Gastrocnemius medialis (tissue), 4 donors: ENCODE measurements at regions not wholly inside any gene's neighbourhood (a gene's known extent, or its start where the extent isn't known, plus 50 kb on each side); places are given as distances from the start of the nearest gene placed in this dataset.

Source experiments
- ATAC-seq, 2 donors: fragments of 150-250 bp; one replicate each; pipeline ENCODE4 v1.9.1; 2016
- DNase-seq, 2 donors: peaks; one replicate each; pipeline ENCODE4 v3.0.0-alpha.2; 2019
- H3K27ac ChIP-seq, 4 donors: fragments of 200-600 bp; sonication (generic); 1 replicate in 1 of 4; 2 replicates in 3 of 4; pipeline ENCODE4 v1.5.1; 2016 to 2018; ENCODE audit warnings: mild to moderate bottlenecking in 2 of 4, moderate library complexity in 1 of 4
- H3K27me3 ChIP-seq, 3 donors: fragments of 200-600 bp; sonication (generic) in 2 of 3; 1 replicate in 1 of 3; 2 replicates in 2 of 3; pipeline versions ENCODE4 v1.5.1 to v1.6.0; 2016 to 2019; ENCODE audit warnings: mild to moderate bottlenecking in 1 of 3, moderate library complexity in 1 of 3
- H3K36me3 ChIP-seq, 2 donors: fragments of 200-600 bp; sonication (generic) in 1 of 2; one replicate each; pipeline ENCODE4 v1.5.1; 2017 to 2018
- H3K4me1 ChIP-seq, 2 donors: fragments of 200-600 bp; sonication (generic) in 1 of 2; one replicate each; pipeline ENCODE4 v1.5.1; 2016 to 2017; ENCODE audit warnings: mild to moderate bottlenecking in 2 of 2
- H3K4me3 ChIP-seq, 4 donors: fragments of 200-600 bp; sonication (generic) in 3 of 4; 1 replicate in 1 of 4; 2 replicates in 3 of 4; pipeline ENCODE4 v1.5.1; 2016 to 2019; ENCODE audit warnings: mild to moderate bottlenecking in 2 of 4
- H3K9me3 ChIP-seq, 3 donors: fragments of 200-600 bp; sonication (generic) in 2 of 3; 1 replicate in 1 of 3; 2 replicates in 2 of 3; pipeline ENCODE4 v1.5.1; 2016 to 2019
- CTCF ChIP-seq, 5 experiments: fragments of 450-650 bp in 3 of 5; fragments of 200-600 bp in 2 of 5; sonication (generic) in 2 of 5; IDR thresholded peaks in 4 of 5; conservative IDR thresholded peaks in 1 of 5; 1 replicate in 4 of 5; 2 replicates in 1 of 5; pipeline ENCODE4 v1.5.1; 2016 to 2019; ENCODE audit warnings: antibody characterized with exemption in 5 of 5, mild to moderate bottlenecking in 3 of 5, moderate library complexity in 3 of 5
- POLR2A ChIP-seq, 2 donors: fragments of 450-650 bp; IDR thresholded peaks; one replicate each; pipeline ENCODE4 v1.6.1; 2017; ENCODE audit warnings: antibody characterized with exemption in 2 of 2, mild to moderate bottlenecking in 2 of 2, moderate library complexity in 2 of 2
- in situ Hi-C, 4 donors: fragments of 200-750 bp; cut with MboI; loops; one replicate each; pipeline versions ENCODE4 v1.15.0 to v1.8.0; 2017; ENCODE audit warnings: low sequenced_read_pairs in 4 of 4
- intact Hi-C: fragments of 100-400 bp; cut with DNase I; formaldehyde crosslinking; loops from one replicate; pipeline ENCODE4 v1.15.1; 2023; ENCODE audit warnings: low total_unique reads

- Histone ChIP-seq H3K36me3 (no peaks in the 10 kb centered on the region), H3K27ac (no peak overlapping the region), H3K27me3 (no peaks in the 10 kb centered on the region), H3K4me3 (no peak overlapping the region), H3K9me3 (peaks cover 0 to under 1% (median 0%) of the 10 kb centered on the region in 3 donors), H3K4me1 (no peaks in the 10 kb centered on the region)
- intact Hi-C loops (no loop called here), in situ Hi-C loops (no loop called here)
- no peak for DNase-seq
- ATAC-seq, result no peak
- TF ChIP-seq CTCF (IDR thresholded peaks at IDR 0.05 in 4 of 5, conservative IDR thresholded peaks at IDR 0.05 in 1 of 5) (no peak), POLR2A (IDR thresholded peaks at IDR 0.05) (no peak)
Observed at GRCh38 chr7:90078921-90079320, 75.3 kb upstream of the STEAP1 start.

GRCh38 chr7:90081621-90082020 lies 72.6 kb upstream of the STEAP1 start:
- no peak overlapping the region for H3K4me3 ChIP-seq
- TF ChIP-seq CTCF (IDR thresholded peaks at IDR 0.05 in 4 of 5, conservative IDR thresholded peaks at IDR 0.05 in 1 of 5), result no peak
- no peak for TF ChIP-seq POLR2A (IDR thresholded peaks at IDR 0.05)
- intact Hi-C loops, result no loop called here

GRCh38 chr7:90092506-90092905 lies 61.8 kb upstream of the STEAP1 start:
- Histone ChIP-seq H3K27ac (no peak overlapping the region), H3K36me3 (no peaks in the 10 kb centered on the region), H3K4me3 (no peak overlapping the region), H3K9me3 (no peaks in the 10 kb centered on the region), H3K27me3 (no peaks in the 10 kb centered on the region), H3K4me1 (no peaks in the 10 kb centered on the region)
- intact Hi-C loops, result no loop called here
- DNase-seq (no peak), ATAC-seq (no peak)
- TF ChIP-seq POLR2A (IDR thresholded peaks at IDR 0.05), result no peak
- no peak for TF ChIP-seq CTCF (IDR thresholded peaks at IDR 0.05 in 4 of 5, conservative IDR thresholded peaks at IDR 0.05 in 1 of 5)
- in situ Hi-C loops, result no loop called here

More at GRCh38 chr7:90081621-90082020, 72.6 kb upstream of the STEAP1 start:
- no peaks in the 10 kb centered on the region for H3K4me1 ChIP-seq
- DNase-seq, result no peak
- no peaks in the 10 kb centered on the region for H3K27me3 ChIP-seq
- in situ Hi-C loops, result no loop called here
- no peak for ATAC-seq
- no peaks in the 10 kb centered on the region for H3K36me3 ChIP-seq
- H3K27ac ChIP-seq, result no peak overlapping the region
- peaks cover 0 to 6% (median 0%) of the 10 kb centered on the region in 3 donors for H3K9me3 ChIP-seq

GRCh38 chr7:90094030-90094429 lies 60.2 kb upstream of the STEAP1 start:
- H3K36me3 ChIP-seq, result no peaks in the 10 kb centered on the region
- H3K4me1 ChIP-seq, result no peaks in the 10 kb centered on the region
- H3K9me3 ChIP-seq, result no peaks in the 10 kb centered on the region
- no peak for DNase-seq
- intact Hi-C loops, result no loop called here
- ATAC-seq, result no peak
- no peak overlapping the region for H3K27ac ChIP-seq
- no peak overlapping the region for H3K4me3 ChIP-seq
- TF ChIP-seq POLR2A (IDR thresholded peaks at IDR 0.05) (no peak), CTCF (IDR thresholded peaks at IDR 0.05 in 4 of 5, conservative IDR thresholded peaks at IDR 0.05 in 1 of 5) (no peak)
- no peaks in the 10 kb centered on the region for H3K27me3 ChIP-seq
- in situ Hi-C loops, result no loop called here
